Embryonic facial prominence (tissue), 1 donor: ENCODE measurements at regions not wholly inside any gene's neighbourhood (a gene's known extent, or its start where the extent isn't known, plus 50 kb on each side); places are given as distances from the start of the nearest gene placed in this dataset.
"Not testable (repeated sequence)": the region's sequence is repeated elsewhere in the genome, so short reads cannot be mapped to it uniquely, and the experiment has no call there.

ENCODE experiments used
- DNase-seq: peaks from one replicate; pipeline ENCODE4 v3.0.0-alpha.2; 2016; ENCODE audit errors: extremely low spot score

- DNase-seq = no peak
Measured at GRCh38 chr4:29708473-29708872, 1011.7 kb upstream of the PCDH7 start.

GRCh38 chr4:29710519-29710918 lies 1009.6 kb upstream of the PCDH7 start:
- DNase-seq = no peak

GRCh38 chr4:29711226-29711625 lies 1008.9 kb upstream of the PCDH7 start:
- no peak for DNase-seq

- DNase-seq = no peak
Measured at GRCh38 chr4:29717287-29718057, 1002.7 kb upstream of the PCDH7 start.

GRCh38 chr4:29718136-29718535 lies 1002.0 kb upstream of the PCDH7 start:
- DNase-seq = peak; percentile 14

GRCh38 chr4:29722253-29722652 lies 997.9 kb upstream of the PCDH7 start:
- no peak for DNase-seq

GRCh38 chr4:29726938-29727337 lies 993.2 kb upstream of the PCDH7 start:
- DNase-seq = no peak

GRCh38 chr4:29734343-29735213 lies 985.6 kb upstream of the PCDH7 start:
- peak; percentile 35 for DNase-seq

GRCh38 chr4:29756966-29757365 lies 963.2 kb upstream of the PCDH7 start:
- no peak for DNase-seq

GRCh38 chr4:29762151-29762550 lies 958.0 kb upstream of the PCDH7 start:
- DNase-seq = no peak

GRCh38 chr4:29770627-29771026 lies 949.5 kb upstream of the PCDH7 start:
- DNase-seq = no peak

- DNase-seq = not testable (repeated sequence)
Measured at GRCh38 chr4:29788123-29788522, 932.0 kb upstream of the PCDH7 start.

GRCh38 chr4:29805245-29805644 lies 914.9 kb upstream of the PCDH7 start:
- no peak for DNase-seq

GRCh38 chr4:29805916-29806480 lies 914.2 kb upstream of the PCDH7 start:
- no peak for DNase-seq

- no peak for DNase-seq
Measured at GRCh38 chr4:29817961-29818360, 902.2 kb upstream of the PCDH7 start.

GRCh38 chr4:29829067-29829466 lies 891.1 kb upstream of the PCDH7 start:
- no peak for DNase-seq

- DNase-seq = no peak
Measured at GRCh38 chr4:29852537-29852936, 867.6 kb upstream of the PCDH7 start.

- no peak for DNase-seq
Measured at GRCh38 chr4:29853833-29854232, 866.3 kb upstream of the PCDH7 start.

GRCh38 chr4:29861307-29861706 lies 858.9 kb upstream of the PCDH7 start:
- no peak for DNase-seq

GRCh38 chr4:29867412-29867811 lies 852.8 kb upstream of the PCDH7 start:
- no peak for DNase-seq

- no peak for DNase-seq
Measured at GRCh38 chr4:29900336-29900735, 819.8 kb upstream of the PCDH7 start.

- DNase-seq = no peak
Measured at GRCh38 chr4:29908276-29908675, 811.9 kb upstream of the PCDH7 start.

GRCh38 chr4:29927895-29928294 lies 792.3 kb upstream of the PCDH7 start:
- no peak for DNase-seq
